ENCODE measurements at regions not wholly inside any gene's neighbourhood (a gene's known extent, or its start where the extent isn't known, plus 50 kb on each side); places are given as distances from the start of the nearest gene placed in this dataset.

DNA sequence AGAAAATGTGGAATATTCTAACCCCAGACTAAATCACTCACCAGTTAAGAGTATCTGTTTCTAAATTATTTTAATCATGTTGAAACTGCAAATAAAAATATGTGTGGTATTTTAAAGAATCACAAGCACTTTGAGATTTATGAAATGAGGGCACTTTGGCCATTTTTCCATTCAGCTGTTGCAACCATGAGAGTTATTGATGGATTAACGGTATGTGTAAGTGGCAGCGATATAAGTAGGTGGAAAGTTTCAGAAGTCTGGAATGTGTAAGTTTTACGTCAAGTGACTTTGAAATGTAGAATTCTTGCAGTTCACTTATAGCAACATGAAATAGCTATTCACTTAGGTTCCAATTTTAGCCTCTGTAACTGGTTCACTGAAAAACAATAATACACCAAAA is 905.1 kb upstream of the SLIT2 start:
- TF ChIP-seq, protein P1, sequence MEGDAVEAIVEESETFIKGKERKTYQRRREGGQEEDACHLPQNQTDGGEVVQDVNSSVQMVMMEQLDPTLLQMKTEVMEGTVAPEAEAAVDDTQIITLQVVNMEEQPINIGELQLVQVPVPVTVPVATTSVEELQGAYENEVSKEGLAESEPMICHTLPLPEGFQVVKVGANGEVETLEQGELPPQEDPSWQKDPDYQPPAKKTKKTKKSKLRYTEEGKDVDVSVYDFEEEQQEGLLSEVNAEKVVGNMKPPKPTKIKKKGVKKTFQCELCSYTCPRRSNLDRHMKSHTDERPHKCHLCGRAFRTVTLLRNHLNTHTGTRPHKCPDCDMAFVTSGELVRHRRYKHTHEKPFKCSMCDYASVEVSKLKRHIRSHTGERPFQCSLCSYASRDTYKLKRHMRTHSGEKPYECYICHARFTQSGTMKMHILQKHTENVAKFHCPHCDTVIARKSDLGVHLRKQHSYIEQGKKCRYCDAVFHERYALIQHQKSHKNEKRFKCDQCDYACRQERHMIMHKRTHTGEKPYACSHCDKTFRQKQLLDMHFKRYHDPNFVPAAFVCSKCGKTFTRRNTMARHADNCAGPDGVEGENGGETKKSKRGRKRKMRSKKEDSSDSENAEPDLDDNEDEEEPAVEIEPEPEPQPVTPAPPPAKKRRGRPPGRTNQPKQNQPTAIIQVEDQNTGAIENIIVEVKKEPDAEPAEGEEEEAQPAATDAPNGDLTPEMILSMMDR (IDR thresholded peaks at IDR 0.05) = no peak
- no peak for TF ChIP-seq POLR2A (IDR thresholded peaks at IDR 0.05)

Measured in esophagus squamous epithelium (tissue), 4 donors.